A673 (cell line): ENCODE measurements at regions not wholly inside any gene's neighbourhood (a gene's known extent, or its start where the extent isn't known, plus 50 kb on each side); places are given as distances from the start of the nearest gene placed in this dataset.

Experiments
- CTCF ChIP-seq: fragments of 300-800, 200-600 bp; sonication (generic); conservative IDR thresholded peaks from 2 replicates; pipeline ENCODE4 v1.5.1; 2017; ENCODE audit warnings: low read depth, mild to moderate bottlenecking, antibody characterized with exemption, low read length, moderate library complexity, mixed read lengths
- EZH2 ChIP-seq: fragments of 200-600 bp; sonication (generic); IDR thresholded peaks from 2 replicates; pipeline ENCODE4 v1.6.1; 2017; ENCODE audit warnings: borderline replicate concordance, low read depth, mild to moderate bottlenecking, mixed read lengths, antibody characterized with exemption, low read length; ENCODE audit not compliant: poor library complexity, severe bottlenecking

GRCh38 chr11:80856066-80856465 lies 1415.2 kb upstream of the TENM4 start:
- no peak for TF ChIP-seq CTCF
- no peak for TF ChIP-seq EZH2
